ENCODE measurements at regions not wholly inside any gene's neighbourhood (a gene's known extent, or its start where the extent isn't known, plus 50 kb on each side); places are given as distances from the start of the nearest gene placed in this dataset.

- DNase-seq (ENCODE audit: low read depth in 2 of 2): no peak
- no peak overlapping the region for H3K27ac ChIP-seq (ENCODE audit: insufficient read depth, low read length)
- TF ChIP-seq, protein P1, sequence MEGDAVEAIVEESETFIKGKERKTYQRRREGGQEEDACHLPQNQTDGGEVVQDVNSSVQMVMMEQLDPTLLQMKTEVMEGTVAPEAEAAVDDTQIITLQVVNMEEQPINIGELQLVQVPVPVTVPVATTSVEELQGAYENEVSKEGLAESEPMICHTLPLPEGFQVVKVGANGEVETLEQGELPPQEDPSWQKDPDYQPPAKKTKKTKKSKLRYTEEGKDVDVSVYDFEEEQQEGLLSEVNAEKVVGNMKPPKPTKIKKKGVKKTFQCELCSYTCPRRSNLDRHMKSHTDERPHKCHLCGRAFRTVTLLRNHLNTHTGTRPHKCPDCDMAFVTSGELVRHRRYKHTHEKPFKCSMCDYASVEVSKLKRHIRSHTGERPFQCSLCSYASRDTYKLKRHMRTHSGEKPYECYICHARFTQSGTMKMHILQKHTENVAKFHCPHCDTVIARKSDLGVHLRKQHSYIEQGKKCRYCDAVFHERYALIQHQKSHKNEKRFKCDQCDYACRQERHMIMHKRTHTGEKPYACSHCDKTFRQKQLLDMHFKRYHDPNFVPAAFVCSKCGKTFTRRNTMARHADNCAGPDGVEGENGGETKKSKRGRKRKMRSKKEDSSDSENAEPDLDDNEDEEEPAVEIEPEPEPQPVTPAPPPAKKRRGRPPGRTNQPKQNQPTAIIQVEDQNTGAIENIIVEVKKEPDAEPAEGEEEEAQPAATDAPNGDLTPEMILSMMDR (conservative IDR thresholded peaks at IDR 0.05 in 1 of 2, IDR thresholded peaks at IDR 0.05 in 1 of 2; ENCODE audit: low read depth in 1 of 2, low read length in 2 of 2): no peak
- TF ChIP-seq EZH2 (IDR thresholded peaks at IDR 0.05; ENCODE audit: low read length, missing control alignments): no peak
- H3K9ac ChIP-seq (ENCODE audit: insufficient read depth, low read length): no peak overlapping the region
- H3K27me3 ChIP-seq (ENCODE audit: control insufficient read depth, insufficient read depth, low read length): no peaks in the 10 kb centered on the region
- no peaks in the 10 kb centered on the region for H3K9me3 ChIP-seq (ENCODE audit: control insufficient read depth, insufficient read depth, low read depth, low read length)
- H3K4me1 ChIP-seq (ENCODE audit: control insufficient read depth, extremely low read depth, insufficient read depth, low read length): no peaks in the 10 kb centered on the region
- no peak overlapping the region for H3K4me2 ChIP-seq (ENCODE audit: extremely low read depth, insufficient read depth, low read length)
- no peak overlapping the region for H3K4me3 ChIP-seq (replicated peaks in 1 of 4; ENCODE audit: control extremely low read depth in 1 of 4, insufficient read depth in 1 of 4, low read depth in 3 of 4, low read length in 4 of 4)
- no peaks in the 10 kb centered on the region for H3K79me2 ChIP-seq (ENCODE audit: control insufficient read depth, insufficient read depth, low read length)
- no peaks in the 10 kb centered on the region for H3K36me3 ChIP-seq (ENCODE audit: control insufficient read depth, insufficient read depth, low read length)
- H2AFZ ChIP-seq (ENCODE audit: low read length): no peak overlapping the region
- no peaks in the 10 kb centered on the region for H4K20me1 ChIP-seq (ENCODE audit: control insufficient read depth, extremely low read depth, insufficient read depth, low read length)
Observed at GRCh38 chr15:94912760-94913159, 681.4 kb downstream of the MCTP2 start.

GRCh38 chr15:94917068-94917467, 685.7 kb downstream of the MCTP2 start:
- Histone ChIP-seq H3K9me3 (ENCODE audit: control insufficient read depth, insufficient read depth, low read depth, low read length) (no peaks in the 10 kb centered on the region), H3K4me1 (ENCODE audit: control insufficient read depth, extremely low read depth, insufficient read depth, low read length) (no peaks in the 10 kb centered on the region), H3K9ac (ENCODE audit: insufficient read depth, low read length) (no peak overlapping the region), H3K27me3 (ENCODE audit: control insufficient read depth, insufficient read depth, low read length) (no peaks in the 10 kb centered on the region), H3K79me2 (ENCODE audit: control insufficient read depth, insufficient read depth, low read length) (no peaks in the 10 kb centered on the region), H2AFZ (ENCODE audit: low read length) (no peak overlapping the region), H3K4me3 (replicated peaks in 1 of 4; ENCODE audit: control extremely low read depth in 1 of 4, insufficient read depth in 1 of 4, low read depth in 3 of 4, low read length in 4 of 4) (no peak overlapping the region), H3K4me2 (ENCODE audit: extremely low read depth, insufficient read depth, low read length) (no peak overlapping the region), H4K20me1 (ENCODE audit: control insufficient read depth, extremely low read depth, insufficient read depth, low read length) (no peaks in the 10 kb centered on the region), H3K27ac (ENCODE audit: insufficient read depth, low read length) (no peak overlapping the region), H3K36me3 (ENCODE audit: control insufficient read depth, insufficient read depth, low read length) (no peaks in the 10 kb centered on the region)
- DNase-seq (ENCODE audit: low read depth in 2 of 2): no peak
- TF ChIP-seq, protein P1 (conservative IDR thresholded peaks at IDR 0.05 in 1 of 2, IDR thresholded peaks at IDR 0.05 in 1 of 2; ENCODE audit: low read depth in 1 of 2, low read length in 2 of 2): no peak
- no peak for TF ChIP-seq EZH2 (IDR thresholded peaks at IDR 0.05; ENCODE audit: low read length, missing control alignments)

GRCh38 chr15:94921936-94922335, 690.6 kb downstream of the MCTP2 start:
- Histone ChIP-seq H4K20me1 (ENCODE audit: control insufficient read depth, extremely low read depth, insufficient read depth, low read length) (no peaks in the 10 kb centered on the region), H3K4me3 (replicated peaks in 1 of 4; ENCODE audit: control extremely low read depth in 1 of 4, insufficient read depth in 1 of 4, low read depth in 3 of 4, low read length in 4 of 4) (no peak overlapping the region), H3K9ac (ENCODE audit: insufficient read depth, low read length) (no peak overlapping the region), H3K36me3 (ENCODE audit: control insufficient read depth, insufficient read depth, low read length) (no peaks in the 10 kb centered on the region), H3K9me3 (ENCODE audit: control insufficient read depth, insufficient read depth, low read depth, low read length) (no peaks in the 10 kb centered on the region), H3K27me3 (ENCODE audit: control insufficient read depth, insufficient read depth, low read length) (no peaks in the 10 kb centered on the region), H3K4me1 (ENCODE audit: control insufficient read depth, extremely low read depth, insufficient read depth, low read length) (no peaks in the 10 kb centered on the region), H3K27ac (ENCODE audit: insufficient read depth, low read length) (no peak overlapping the region), H2AFZ (ENCODE audit: low read length) (no peak overlapping the region), H3K79me2 (ENCODE audit: control insufficient read depth, insufficient read depth, low read length) (no peaks in the 10 kb centered on the region), H3K4me2 (ENCODE audit: extremely low read depth, insufficient read depth, low read length) (no peak overlapping the region)
- no peak for DNase-seq (ENCODE audit: low read depth in 2 of 2)
- TF ChIP-seq EZH2 (IDR thresholded peaks at IDR 0.05; ENCODE audit: low read length, missing control alignments): no peak
- TF ChIP-seq, protein P1 (conservative IDR thresholded peaks at IDR 0.05 in 1 of 2, IDR thresholded peaks at IDR 0.05 in 1 of 2; ENCODE audit: low read depth in 1 of 2, low read length in 2 of 2): no peak

Measured in fibroblast of lung (primary cell).